ENCODE measurements at regions not wholly inside any gene's neighbourhood (a gene's known extent, or its start where the extent isn't known, plus 50 kb on each side); places are given as distances from the start of the nearest gene placed in this dataset.

DNA sequence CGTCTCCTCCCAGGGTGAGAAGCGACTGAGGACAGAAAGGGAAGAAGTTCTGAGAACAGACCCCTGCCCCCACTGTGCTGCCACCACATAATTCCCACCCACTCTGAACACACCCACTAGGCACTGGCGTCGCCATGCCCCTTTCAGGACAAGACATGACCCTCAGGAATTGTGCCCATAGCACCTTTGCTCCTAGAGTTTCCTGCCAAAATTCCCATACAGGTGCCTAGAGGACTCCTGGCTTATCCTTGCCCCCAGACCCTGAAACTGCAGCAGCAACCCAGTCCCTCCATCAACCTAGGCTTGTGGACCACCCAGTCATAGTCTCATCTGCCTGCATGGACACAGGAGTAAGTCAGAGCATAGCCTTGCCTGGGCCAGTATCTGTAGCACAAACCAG is 157.7 kb upstream of the ZNF267 start:
- no peak for ATAC-seq
- TF ChIP-seq, protein P1, sequence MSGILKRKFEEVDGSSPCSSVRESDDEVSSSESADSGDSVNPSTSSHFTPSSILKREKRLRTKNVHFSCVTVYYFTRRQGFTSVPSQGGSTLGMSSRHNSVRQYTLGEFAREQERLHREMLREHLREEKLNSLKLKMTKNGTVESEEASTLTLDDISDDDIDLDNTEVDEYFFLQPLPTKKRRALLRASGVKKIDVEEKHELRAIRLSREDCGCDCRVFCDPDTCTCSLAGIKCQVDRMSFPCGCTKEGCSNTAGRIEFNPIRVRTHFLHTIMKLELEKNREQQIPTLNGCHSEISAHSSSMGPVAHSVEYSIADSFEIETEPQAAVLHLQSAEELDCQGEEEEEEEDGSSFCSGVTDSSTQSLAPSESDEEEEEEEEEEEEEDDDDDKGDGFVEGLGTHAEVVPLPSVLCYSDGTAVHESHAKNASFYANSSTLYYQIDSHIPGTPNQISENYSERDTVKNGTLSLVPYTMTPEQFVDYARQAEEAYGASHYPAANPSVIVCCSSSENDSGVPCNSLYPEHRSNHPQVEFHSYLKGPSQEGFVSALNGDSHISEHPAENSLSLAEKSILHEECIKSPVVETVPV (CRISPR knock-in tag; IDR thresholded peaks at IDR 0.05) = no peak
- no peak for TF ChIP-seq OSR1 (CRISPR knock-in tag; IDR thresholded peaks at IDR 0.05)
- TF ChIP-seq ISL1 (CRISPR knock-in tag; IDR thresholded peaks at IDR 0.05) = no peak
- TF ChIP-seq, protein P2, sequence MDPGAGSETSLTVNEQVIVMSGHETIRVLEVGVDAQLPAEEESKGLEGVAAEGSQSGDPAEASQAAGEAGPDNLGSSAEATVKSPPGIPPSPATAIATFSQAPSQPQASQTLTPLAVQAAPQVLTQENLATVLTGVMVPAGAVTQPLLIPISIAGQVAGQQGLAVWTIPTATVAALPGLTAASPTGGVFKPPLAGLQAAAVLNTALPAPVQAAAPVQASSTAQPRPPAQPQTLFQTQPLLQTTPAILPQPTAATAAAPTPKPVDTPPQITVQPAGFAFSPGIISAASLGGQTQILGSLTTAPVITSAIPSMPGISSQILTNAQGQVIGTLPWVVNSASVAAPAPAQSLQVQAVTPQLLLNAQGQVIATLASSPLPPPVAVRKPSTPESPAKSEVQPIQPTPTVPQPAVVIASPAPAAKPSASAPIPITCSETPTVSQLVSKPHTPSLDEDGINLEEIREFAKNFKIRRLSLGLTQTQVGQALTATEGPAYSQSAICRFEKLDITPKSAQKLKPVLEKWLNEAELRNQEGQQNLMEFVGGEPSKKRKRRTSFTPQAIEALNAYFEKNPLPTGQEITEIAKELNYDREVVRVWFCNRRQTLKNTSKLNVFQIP (CRISPR knock-in tag; IDR thresholded peaks at IDR 0.05; ENCODE audit: borderline replicate concordance, low read depth) = no peak
- no peak for TF ChIP-seq SNAI2 (CRISPR knock-in tag; IDR thresholded peaks at IDR 0.05)
- TF ChIP-seq ZFP3 (CRISPR knock-in tag; IDR thresholded peaks at IDR 0.05) = no peak

GRCh38 chr16:31718998-31719397 is 154.6 kb upstream of the ZNF267 start:
- TF ChIP-seq, protein P3, sequence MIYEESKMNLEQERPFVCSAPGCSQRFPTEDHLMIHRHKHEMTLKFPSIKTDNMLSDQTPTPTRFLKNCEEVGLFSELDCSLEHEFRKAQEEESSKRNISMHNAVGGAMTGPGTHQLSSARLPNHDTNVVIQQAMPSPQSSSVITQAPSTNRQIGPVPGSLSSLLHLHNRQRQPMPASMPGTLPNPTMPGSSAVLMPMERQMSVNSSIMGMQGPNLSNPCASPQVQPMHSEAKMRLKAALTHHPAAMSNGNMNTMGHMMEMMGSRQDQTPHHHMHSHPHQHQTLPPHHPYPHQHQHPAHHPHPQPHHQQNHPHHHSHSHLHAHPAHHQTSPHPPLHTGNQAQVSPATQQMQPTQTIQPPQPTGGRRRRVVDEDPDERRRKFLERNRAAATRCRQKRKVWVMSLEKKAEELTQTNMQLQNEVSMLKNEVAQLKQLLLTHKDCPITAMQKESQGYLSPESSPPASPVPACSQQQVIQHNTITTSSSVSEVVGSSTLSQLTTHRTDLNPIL (CRISPR knock-in tag; IDR thresholded peaks at IDR 0.05; ENCODE audit: low read depth) = no peak
- no peak for TF ChIP-seq CSDC2 (CRISPR knock-in tag; IDR thresholded peaks at IDR 0.05)
- no peak for TF ChIP-seq TSHZ2 (CRISPR knock-in tag; IDR thresholded peaks at IDR 0.05)
- TF ChIP-seq, protein P2 (CRISPR knock-in tag; IDR thresholded peaks at IDR 0.05; ENCODE audit: borderline replicate concordance, low read depth) = no peak
- TF ChIP-seq, protein P4, sequence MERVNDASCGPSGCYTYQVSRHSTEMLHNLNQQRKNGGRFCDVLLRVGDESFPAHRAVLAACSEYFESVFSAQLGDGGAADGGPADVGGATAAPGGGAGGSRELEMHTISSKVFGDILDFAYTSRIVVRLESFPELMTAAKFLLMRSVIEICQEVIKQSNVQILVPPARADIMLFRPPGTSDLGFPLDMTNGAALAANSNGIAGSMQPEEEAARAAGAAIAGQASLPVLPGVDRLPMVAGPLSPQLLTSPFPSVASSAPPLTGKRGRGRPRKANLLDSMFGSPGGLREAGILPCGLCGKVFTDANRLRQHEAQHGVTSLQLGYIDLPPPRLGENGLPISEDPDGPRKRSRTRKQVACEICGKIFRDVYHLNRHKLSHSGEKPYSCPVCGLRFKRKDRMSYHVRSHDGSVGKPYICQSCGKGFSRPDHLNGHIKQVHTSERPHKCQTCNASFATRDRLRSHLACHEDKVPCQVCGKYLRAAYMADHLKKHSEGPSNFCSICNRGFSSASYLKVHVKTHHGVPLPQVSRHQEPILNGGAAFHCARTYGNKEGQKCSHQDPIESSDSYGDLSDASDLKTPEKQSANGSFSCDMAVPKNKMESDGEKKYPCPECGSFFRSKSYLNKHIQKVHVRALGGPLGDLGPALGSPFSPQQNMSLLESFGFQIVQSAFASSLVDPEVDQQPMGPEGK (CRISPR knock-in tag; IDR thresholded peaks at IDR 0.05; ENCODE audit: borderline replicate concordance) = no peak
- no peak for TF ChIP-seq RARB (CRISPR knock-in tag; IDR thresholded peaks at IDR 0.05)
- TF ChIP-seq, protein P1 (CRISPR knock-in tag; IDR thresholded peaks at IDR 0.05) = no peak
- ATAC-seq = no peak

DNA sequence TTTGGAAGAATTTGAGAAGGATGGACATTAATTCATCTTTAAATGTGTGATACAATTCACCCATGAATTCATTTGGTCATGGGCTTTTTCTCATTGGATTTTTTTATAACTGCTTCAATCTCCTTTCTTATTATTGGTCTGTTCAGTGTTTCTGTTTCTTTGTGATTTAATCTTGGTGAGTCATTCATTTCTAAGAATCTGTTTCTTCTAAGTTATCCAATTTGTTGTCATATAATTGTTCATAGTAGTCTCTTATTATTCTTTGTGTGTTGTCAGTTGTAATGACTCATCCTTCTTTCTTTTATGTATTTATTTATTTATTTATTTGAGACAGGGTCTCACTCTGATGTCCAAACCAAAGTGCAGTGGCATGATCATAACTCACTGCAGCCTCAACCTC is 146.1 kb upstream of the ZNF267 start:
- no peak for ATAC-seq
- TF ChIP-seq TOX (CRISPR knock-in tag; IDR thresholded peaks at IDR 0.05; ENCODE audit: borderline replicate concordance) (no peak), BACH2 (CRISPR knock-in tag; IDR thresholded peaks at IDR 0.05; ENCODE audit: borderline replicate concordance) (no peak), ISL1 (CRISPR knock-in tag; IDR thresholded peaks at IDR 0.05) (no peak), ZFP3 (CRISPR knock-in tag; IDR thresholded peaks at IDR 0.05) (no peak), TSHZ2 (CRISPR knock-in tag; IDR thresholded peaks at IDR 0.05) (no peak)

Measured in SK-N-SH treated with all-trans-retinoic acid at 6 μM for 48 hours (cell line).